UCSD-AML1 (cell line): ENCODE measurements at regions not wholly inside any gene's neighbourhood (a gene's known extent, or its start where the extent isn't known, plus 50 kb on each side); places are given as distances from the start of the nearest gene placed in this dataset.
"Not testable (repeated sequence)": the region's sequence is repeated elsewhere in the genome, so short reads cannot be mapped to it uniquely, and the experiment has no call there.

ENCODE experiments used
- DNase-seq: peaks from one replicate; lab custom pipeline; 2025; ENCODE audit not compliant: unreplicated experiment; lab: John Stamatoyannopoulos, UW

GRCh38 chr16:22675745-22676540 is 138.0 kb upstream of the HS3ST2 start:
- no peak for DNase-seq

GRCh38 chr16:22677024-22677830 is 136.7 kb upstream of the HS3ST2 start:
- no peak for DNase-seq

- no peak for DNase-seq
Observed at GRCh38 chr16:22678311-22678710, 135.7 kb upstream of the HS3ST2 start.

GRCh38 chr16:22681554-22682291 is 132.2 kb upstream of the HS3ST2 start:
- no peak for DNase-seq

- no peak for DNase-seq
Observed at GRCh38 chr16:22683258-22683657, 130.7 kb upstream of the HS3ST2 start.

- DNase-seq = no peak
Observed at GRCh38 chr16:22683730-22684573, 130.0 kb upstream of the HS3ST2 start.

- no peak for DNase-seq
Observed at GRCh38 chr16:22684574-22685458, 129.1 kb upstream of the HS3ST2 start.

- DNase-seq = no peak
Observed at GRCh38 chr16:22685459-22685830, 128.5 kb upstream of the HS3ST2 start.

- no peak for DNase-seq
Observed at GRCh38 chr16:22687031-22687530, 126.9 kb upstream of the HS3ST2 start.

- no peak for DNase-seq
Observed at GRCh38 chr16:22688463-22688862, 125.5 kb upstream of the HS3ST2 start.

GRCh38 chr16:22688930-22689329 is 125.0 kb upstream of the HS3ST2 start:
- no peak for DNase-seq

- DNase-seq = no peak
Observed at GRCh38 chr16:22691335-22691734, 122.6 kb upstream of the HS3ST2 start.

- DNase-seq = no peak
Observed at GRCh38 chr16:22692034-22692433, 121.9 kb upstream of the HS3ST2 start.

GRCh38 chr16:22692916-22693637 is 120.9 kb upstream of the HS3ST2 start:
- no peak for DNase-seq

- no peak for DNase-seq
Observed at GRCh38 chr16:22693638-22694340, 120.2 kb upstream of the HS3ST2 start.

GRCh38 chr16:22694887-22695382 is 119.0 kb upstream of the HS3ST2 start:
- DNase-seq = no peak

GRCh38 chr16:22695773-22696172 is 118.2 kb upstream of the HS3ST2 start:
- not testable (repeated sequence) for DNase-seq

GRCh38 chr16:22699356-22699755 is 114.6 kb upstream of the HS3ST2 start:
- no peak for DNase-seq
